CD8-positive, alpha-beta memory T cell (primary cell): ENCODE measurements at regions not wholly inside any gene's neighbourhood (a gene's known extent, or its start where the extent isn't known, plus 50 kb on each side); places are given as distances from the start of the nearest gene placed in this dataset.
"Not testable (repeated sequence)": the region's sequence is repeated elsewhere in the genome, so short reads cannot be mapped to it uniquely, and the experiment has no call there.

Source experiments
- CTCF ChIA-PET: fragments of 350-600 bp; sonication (Branson Sonifier 250); formaldehyde crosslinking; loops from one replicate; lab custom pipeline; 2021; ENCODE audit warnings: antibody characterized with exemption; lab: Charles Lee
- POLR2A ChIA-PET: fragments of 350-600 bp; sonication (Branson Sonifier 250); formaldehyde crosslinking; loops from one replicate; lab custom pipeline; 2021; ENCODE audit warnings: antibody characterized with exemption; lab: Charles Lee
- DNase-seq, 5 donors: peaks; one replicate each; pipeline versions ENCODE4 v3.0.0 to v3.0.0-alpha.2; 2020 to 2022; ENCODE audit warnings: mixed read lengths in 1 of 5
- H3K27ac ChIP-seq: one replicate; pipeline ENCODE4 v1.7.0; 2013; ENCODE audit warnings: low read depth, mild to moderate bottlenecking, low read length, moderate library complexity
- H3K27me3 ChIP-seq: 2 replicates; pipeline ENCODE4 v1.7.0; 2013; ENCODE audit warnings: low read length, mild to moderate bottlenecking; ENCODE audit not compliant: insufficient read depth, poor library complexity, severe bottlenecking
- H3K36me3 ChIP-seq: 2 replicates; pipeline ENCODE4 v1.7.0; 2013; ENCODE audit warnings: mild to moderate bottlenecking, low read length, moderate library complexity; ENCODE audit not compliant: insufficient read depth
- H3K4me1 ChIP-seq: 2 replicates; pipeline ENCODE4 v1.7.0; 2013; ENCODE audit warnings: mild to moderate bottlenecking, low read length, moderate library complexity; ENCODE audit not compliant: insufficient read depth
- H3K4me3 ChIP-seq: 2 replicates; pipeline ENCODE4 v1.7.0; 2013; ENCODE audit warnings: mild to moderate bottlenecking, low read length
- H3K9me3 ChIP-seq: 2 replicates; pipeline ENCODE4 v1.7.0; 2013; ENCODE audit warnings: mild to moderate bottlenecking, low read length
- H3K27ac Mint-ChIP-seq, 8 donors: one replicate each; pipeline ENCODE4 v1.8.0; 2020 to 2021; ENCODE audit warnings: mixed read lengths in 8 of 8, mild to moderate bottlenecking in 6 of 8, inconsistent platforms in 3 of 8, moderate library complexity in 3 of 8
- H3K27me3 Mint-ChIP-seq, 2 donors: one replicate each; pipeline ENCODE4 v1.8.0; 2020 to 2021; ENCODE audit warnings: mixed read lengths in 2 of 2, mild to moderate bottlenecking in 1 of 2, moderate library complexity in 1 of 2
- H3K36me3 Mint-ChIP-seq, 3 donors: one replicate each; pipeline ENCODE4 v1.8.0; 2020 to 2021; ENCODE audit warnings: mixed read lengths in 3 of 3, inconsistent platforms in 1 of 3, mild to moderate bottlenecking in 1 of 3
- H3K4me1 Mint-ChIP-seq, 3 donors: one replicate each; pipeline ENCODE4 v1.8.0; 2020 to 2021; ENCODE audit warnings: mixed read lengths in 3 of 3, inconsistent platforms in 1 of 3, mild to moderate bottlenecking in 1 of 3
- H3K4me3 Mint-ChIP-seq, 7 donors: one replicate each; pipeline ENCODE4 v1.8.0; 2020 to 2021; ENCODE audit warnings: mixed read lengths in 7 of 7, mild to moderate bottlenecking in 6 of 7, moderate library complexity in 4 of 7, inconsistent platforms in 2 of 7
- H3K9me3 Mint-ChIP-seq, 5 donors: one replicate each; pipeline ENCODE4 v1.8.0; 2020 to 2022; ENCODE audit warnings: mixed read lengths in 5 of 5, mild to moderate bottlenecking in 3 of 5, moderate library complexity in 2 of 5, inconsistent platforms in 1 of 5

DNA sequence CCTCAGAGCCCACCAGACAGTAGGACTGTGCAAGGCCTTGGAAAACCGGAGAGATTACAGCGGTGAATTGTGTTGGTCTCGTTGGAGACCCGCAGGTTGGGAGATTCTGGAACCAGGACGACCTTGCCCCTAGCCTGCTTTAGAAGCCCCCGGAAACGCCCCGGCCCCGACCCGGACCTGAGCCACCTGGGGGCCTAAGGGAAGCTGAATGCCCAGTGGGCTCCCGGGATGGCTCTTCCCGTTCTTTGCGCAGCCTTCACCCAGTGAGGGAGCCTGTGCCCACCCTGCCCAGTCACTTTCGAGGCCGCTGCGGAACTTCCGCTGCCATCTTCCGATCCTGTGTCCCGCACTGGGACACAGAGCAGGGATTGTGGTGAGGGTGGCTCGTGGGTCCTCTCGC lies 254.4 kb downstream of the FAM72C start:
- peaks cover 0 to 13% (median 2%) of the 10 kb centered on the region in 3 donors for H3K4me1 Mint-ChIP-seq
- H3K27me3 ChIP-seq, result peaks cover 8% of the 10 kb centered on the region
- no peak for DNase-seq
- peaks cover 0 to 7% (median 0%) of the 10 kb centered on the region in 5 donors for H3K9me3 Mint-ChIP-seq
- peaks cover 6 to 22% of the 10 kb centered on the region in 2 donors for H3K27me3 Mint-ChIP-seq
- ChIA-PET CTCF (no interaction called here), POLR2A (no interaction called here)
- H3K27ac ChIP-seq, result no peak overlapping the region
- no peaks in the 10 kb centered on the region for H3K9me3 ChIP-seq
- no peaks in the 10 kb centered on the region for H3K36me3 Mint-ChIP-seq
- H3K36me3 ChIP-seq, result no peaks in the 10 kb centered on the region
- H3K4me3 ChIP-seq, result no peak overlapping the region
- H3K27ac Mint-ChIP-seq, result no peak overlapping the region
- H3K4me1 ChIP-seq, result no peaks in the 10 kb centered on the region
- peak overlapping the region in 1 of 7 donors; percentile 32 for H3K4me3 Mint-ChIP-seq

DNA sequence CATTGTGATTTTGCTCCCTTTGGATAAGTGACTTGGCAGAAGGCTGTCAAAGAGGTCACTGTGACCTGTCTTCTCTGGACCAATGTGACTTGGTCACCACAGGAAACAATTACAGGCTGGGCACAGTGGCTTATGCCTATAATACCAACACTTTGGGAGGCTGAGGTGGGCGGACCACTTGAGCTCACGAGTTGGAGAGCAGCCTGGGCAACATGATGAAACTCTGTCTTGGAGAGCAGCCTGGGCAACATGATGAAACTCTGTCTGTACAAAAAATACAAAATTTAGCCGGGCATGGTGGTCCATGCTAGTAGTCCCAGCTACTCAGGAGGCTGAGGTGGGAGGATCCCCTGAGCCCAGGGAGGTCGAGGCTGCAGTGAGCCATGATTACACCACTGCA lies 256.9 kb downstream of the FAM72C start:
- H3K27ac ChIP-seq, H3K36me3 Mint-ChIP-seq, H3K27me3 ChIP-seq, H3K9me3 ChIP-seq, H3K4me1 ChIP-seq, H3K36me3 ChIP-seq, CTCF ChIA-PET, H3K4me1 Mint-ChIP-seq, H3K9me3 Mint-ChIP-seq, DNase-seq, H3K4me3 ChIP-seq, H3K4me3 Mint-ChIP-seq, H3K27ac Mint-ChIP-seq, POLR2A ChIA-PET: not testable (repeated sequence)
- peaks cover 6 to 23% of the 10 kb centered on the region in 2 donors for H3K27me3 Mint-ChIP-seq

DNA sequence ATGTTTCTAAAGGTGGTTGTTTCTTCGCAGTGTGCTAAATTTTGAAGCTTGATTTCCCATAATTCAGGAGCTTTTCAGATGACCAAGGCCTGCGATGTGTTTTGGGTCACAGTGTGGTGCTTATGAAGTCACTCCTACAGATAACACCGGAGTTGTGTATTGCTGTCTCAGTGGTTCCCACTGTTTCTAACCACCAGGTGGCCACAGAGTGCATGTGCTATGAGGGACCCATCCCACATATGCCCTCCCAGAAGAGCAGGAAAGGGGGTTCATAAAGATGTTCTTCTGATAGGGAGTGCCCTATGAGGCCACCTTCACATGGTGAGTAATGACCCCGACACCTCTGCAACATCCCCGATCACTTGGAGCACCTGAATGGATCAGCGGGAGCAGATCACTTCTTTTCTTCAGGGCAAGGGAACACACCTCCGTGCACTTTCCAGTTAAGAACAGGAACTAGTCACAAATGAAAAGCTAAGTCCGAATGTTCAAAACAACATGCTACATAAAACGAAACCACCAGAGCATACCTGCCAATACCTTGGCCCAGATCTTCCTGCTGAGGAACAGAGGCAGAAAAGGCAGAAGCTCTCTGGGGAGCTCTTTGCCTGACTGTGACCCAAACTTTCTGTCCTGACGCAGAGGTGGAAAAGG lies 262.1 kb downstream of the FAM72C start:
- H3K36me3 Mint-ChIP-seq, H3K4me3 Mint-ChIP-seq, H3K36me3 ChIP-seq, POLR2A ChIA-PET, H3K27ac Mint-ChIP-seq, H3K27ac ChIP-seq, H3K9me3 Mint-ChIP-seq, H3K4me1 Mint-ChIP-seq, H3K4me1 ChIP-seq, H3K27me3 ChIP-seq, CTCF ChIA-PET, H3K9me3 ChIP-seq, DNase-seq, H3K4me3 ChIP-seq: not testable (repeated sequence)
- H3K27me3 Mint-ChIP-seq, result peaks cover 4 to 30% of the 10 kb centered on the region in 2 donors

- POLR2A ChIA-PET, H3K36me3 ChIP-seq, H3K27me3 ChIP-seq, H3K4me1 ChIP-seq, CTCF ChIA-PET, H3K36me3 Mint-ChIP-seq, H3K27ac ChIP-seq, DNase-seq, H3K9me3 ChIP-seq, H3K27ac Mint-ChIP-seq, H3K4me3 ChIP-seq, H3K4me3 Mint-ChIP-seq: not testable (repeated sequence)
- Mint-ChIP-seq H3K9me3 (peaks cover 0 to 13% (median 6%) of the 10 kb centered on the region in 5 donors), H3K4me1 (peaks cover 0 to 20% (median 0%) of the 10 kb centered on the region in 3 donors), H3K27me3 (peaks cover 13 to 31% of the 10 kb centered on the region in 2 donors)
Observed at GRCh38 chr1:143702739-143703138, 269.0 kb downstream of the FAM72C start.

DNA sequence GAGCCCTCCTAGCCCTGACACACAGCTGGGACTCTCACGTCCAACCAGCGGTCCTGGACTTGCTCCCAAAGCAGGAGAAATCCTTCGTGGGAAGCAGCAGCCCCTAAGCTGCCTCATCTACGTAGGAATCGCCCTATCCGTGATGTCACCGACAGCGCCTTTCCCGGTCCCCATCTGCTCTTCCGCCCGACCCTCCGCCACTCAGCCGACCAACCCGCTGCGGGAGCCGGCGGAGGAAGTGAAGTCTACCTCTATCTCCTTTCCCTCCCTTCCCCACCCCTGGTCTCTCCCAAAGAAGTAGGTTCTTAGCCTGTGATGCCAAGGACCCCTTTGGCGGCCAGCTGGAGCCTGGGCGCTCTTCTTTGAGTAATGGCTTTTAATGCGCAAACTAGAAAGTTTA lies 272.1 kb downstream of the FAM72C start:
- Mint-ChIP-seq H3K36me3 (no peaks in the 10 kb centered on the region), H3K9me3 (peaks cover 0 to 13% (median 6%) of the 10 kb centered on the region in 5 donors), H3K27me3 (peaks cover 18 to 32% of the 10 kb centered on the region in 2 donors), H3K4me1 (peaks cover 0 to 20% (median 0%) of the 10 kb centered on the region in 3 donors), H3K4me3 (no peak overlapping the region), H3K27ac (no peak overlapping the region)
- Histone ChIP-seq H3K4me3 (no peak overlapping the region), H3K9me3 (no peaks in the 10 kb centered on the region), H3K36me3 (no peaks in the 10 kb centered on the region), H3K4me1 (no peaks in the 10 kb centered on the region), H3K27ac (no peak overlapping the region), H3K27me3 (no peaks in the 10 kb centered on the region)
- DNase-seq, result no peak
- ChIA-PET POLR2A (no interaction called here), CTCF (no interaction called here)

DNA sequence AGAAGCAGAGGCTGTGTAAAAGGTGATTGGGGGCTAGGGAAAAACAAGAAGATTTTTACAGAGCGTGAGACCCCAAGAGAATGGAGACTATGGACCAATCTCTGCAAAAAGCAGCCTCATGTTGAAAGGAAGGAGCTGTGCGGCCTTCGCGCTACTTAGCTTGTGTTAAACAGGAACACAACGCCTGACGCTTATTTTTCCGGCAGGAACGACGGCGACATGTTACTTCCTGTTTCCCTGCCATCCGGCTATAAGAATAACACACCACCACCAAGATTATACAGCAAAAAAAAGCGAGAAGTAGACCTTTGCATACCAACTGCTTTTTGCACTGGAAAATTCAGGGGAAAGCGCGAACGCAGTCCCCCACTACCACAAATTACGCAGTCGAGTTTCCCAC lies 272.7 kb downstream of the FAM72C start:
- no peaks in the 10 kb centered on the region for H3K9me3 ChIP-seq
- no peaks in the 10 kb centered on the region for H3K27me3 ChIP-seq
- H3K27ac Mint-ChIP-seq, result no peak overlapping the region
- H3K36me3 Mint-ChIP-seq, result no peaks in the 10 kb centered on the region
- peaks cover 24 to 38% of the 10 kb centered on the region in 2 donors for H3K27me3 Mint-ChIP-seq
- no peak overlapping the region for H3K4me3 ChIP-seq
- no peak for DNase-seq
- H3K4me1 Mint-ChIP-seq, result peaks cover 0 to 20% (median 0%) of the 10 kb centered on the region in 3 donors
- ChIA-PET CTCF (no interaction called here), POLR2A (no interaction called here)
- peaks cover 0 to 13% (median 6%) of the 10 kb centered on the region in 5 donors for H3K9me3 Mint-ChIP-seq
- no peaks in the 10 kb centered on the region for H3K36me3 ChIP-seq
- no peaks in the 10 kb centered on the region for H3K4me1 ChIP-seq
- H3K4me3 Mint-ChIP-seq, result peak overlapping the region in 1 of 7 donors; percentile 44
- H3K27ac ChIP-seq, result no peak overlapping the region

DNA sequence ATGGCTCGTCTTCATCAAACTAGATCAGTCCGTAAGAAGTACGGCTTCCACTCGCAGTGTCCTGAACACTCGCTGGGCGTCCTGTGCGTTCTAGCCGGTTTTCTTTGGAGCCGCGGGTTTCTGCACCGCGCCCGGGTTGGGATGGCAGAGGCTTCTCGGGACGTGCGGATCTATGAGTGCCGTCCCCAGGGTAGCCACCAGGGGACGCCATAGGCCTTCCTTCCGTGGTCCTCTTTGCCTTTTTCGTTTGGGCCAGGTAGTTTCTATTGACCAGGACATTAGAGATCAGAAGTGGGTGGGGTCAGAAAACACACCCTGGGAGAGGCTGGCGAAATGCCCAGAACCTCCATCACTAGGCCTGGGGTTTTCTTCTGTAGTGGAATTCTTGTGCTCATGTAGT lies 273.8 kb downstream of the FAM72C start:
- peaks cover 25 to 47% of the 10 kb centered on the region in 2 donors for H3K27me3 Mint-ChIP-seq
- DNase-seq, result no peak
- CTCF ChIA-PET, result no interaction called here
- H3K4me1 Mint-ChIP-seq, result peaks cover 0 to 20% (median 0%) of the 10 kb centered on the region in 3 donors
- peak overlapping the region in 1 of 7 donors; percentile 49 for H3K4me3 Mint-ChIP-seq
- POLR2A ChIA-PET, result no interaction called here
- no peak overlapping the region for H3K4me3 ChIP-seq
- no peaks in the 10 kb centered on the region for H3K27me3 ChIP-seq
- no peaks in the 10 kb centered on the region for H3K9me3 ChIP-seq
- no peaks in the 10 kb centered on the region for H3K36me3 Mint-ChIP-seq
- H3K27ac ChIP-seq, result no peak overlapping the region
- H3K4me1 ChIP-seq, result no peaks in the 10 kb centered on the region
- peaks cover 0 to 13% (median 8%) of the 10 kb centered on the region in 5 donors for H3K9me3 Mint-ChIP-seq
- H3K27ac Mint-ChIP-seq, result no peak overlapping the region
- H3K36me3 ChIP-seq, result no peaks in the 10 kb centered on the region

- H3K36me3 ChIP-seq, result no peaks in the 10 kb centered on the region
- no peak for DNase-seq
- Mint-ChIP-seq H3K27me3 (peaks cover 32 to 52% of the 10 kb centered on the region in 2 donors), H3K9me3 (peaks cover 0 to 13% (median 8%) of the 10 kb centered on the region in 5 donors), H3K4me3 (no peak overlapping the region), H3K27ac (no peak overlapping the region), H3K36me3 (no peaks in the 10 kb centered on the region), H3K4me1 (peaks cover 0 to 12% (median 0%) of the 10 kb centered on the region in 3 donors)
- no peaks in the 10 kb centered on the region for H3K27me3 ChIP-seq
- ChIA-PET CTCF (no interaction called here), POLR2A (no interaction called here)
- no peaks in the 10 kb centered on the region for H3K9me3 ChIP-seq
- H3K27ac ChIP-seq, result no peak overlapping the region
- H3K4me1 ChIP-seq, result no peaks in the 10 kb centered on the region
- no peak overlapping the region for H3K4me3 ChIP-seq
Observed at GRCh38 chr1:143694085-143694484, 277.7 kb downstream of the FAM72C start.
